Thyroid gland (tissue), 4 donors: ENCODE measurements at regions not wholly inside any gene's neighbourhood (a gene's known extent, or its start where the extent isn't known, plus 50 kb on each side); places are given as distances from the start of the nearest gene placed in this dataset.

Experiments
- DNase-seq, 2 donors: peaks; one replicate each; pipeline ENCODE4 v3.0.0-alpha.2; 2019
- H3K27ac ChIP-seq, 3 donors: fragments of 200-600 bp; sonication (generic); 1 replicate in 2 of 3; 2 replicates in 1 of 3; pipeline ENCODE4 v1.5.1; 2016 to 2019; ENCODE audit warnings: mild to moderate bottlenecking in 1 of 3, moderate library complexity in 1 of 3
- H3K27me3 ChIP-seq: fragments of 200-600 bp; sonication (generic); one replicate; pipeline ENCODE4 v1.5.1; 2019
- H3K36me3 ChIP-seq, 2 donors: fragments of 200-600 bp; sonication (generic); one replicate each; pipeline ENCODE4 v1.5.1; 2016 to 2019
- H3K4me1 ChIP-seq, 2 donors: fragments of 200-600 bp; sonication (generic); one replicate each; pipeline ENCODE4 v1.5.1; 2017 to 2019
- H3K4me3 ChIP-seq, 3 donors: fragments of 200-600 bp; sonication (generic); replicated peaks in 1 of 3; 1 replicate in 2 of 3; 2 replicates in 1 of 3; pipeline ENCODE4 v1.5.1; 2016; ENCODE audit warnings: mild to moderate bottlenecking in 1 of 3
- H3K9me3 ChIP-seq: fragments of 200-600 bp; sonication (generic); one replicate; pipeline ENCODE4 v1.5.1; 2017
- POLR2A ChIP-seq, 2 donors: fragments of 450-650 bp; IDR thresholded peaks; one replicate each; pipeline ENCODE4 v1.6.1; 2017; ENCODE audit warnings: antibody characterized with exemption in 2 of 2, mild to moderate bottlenecking in 2 of 2, moderate library complexity in 1 of 2
- WGBS, 2 donors: methylation state at CpG; one replicate each; pipeline ENCODE4 v1.1.5; 2017; 5-methylcytosine and 5-hydroxymethylcytosine counted together
- intact Hi-C: fragments of 100-400 bp; cut with DNase I; formaldehyde crosslinking; loops from one replicate; pipeline ENCODE4 v1.15.1; 2023
- TF ChIP-seq, protein P1 (sequence below), 6 experiments: fragments of 200-600 bp in 3 of 6; fragments of 450-650 bp in 3 of 6; sonication (generic) in 3 of 6; IDR thresholded peaks; one replicate each; pipeline ENCODE4 v1.5.1; 2016 to 2019; ENCODE audit warnings: antibody characterized with exemption in 6 of 6, mild to moderate bottlenecking in 2 of 6, inconsistent platforms in 1 of 6, moderate library complexity in 1 of 6

DNA sequence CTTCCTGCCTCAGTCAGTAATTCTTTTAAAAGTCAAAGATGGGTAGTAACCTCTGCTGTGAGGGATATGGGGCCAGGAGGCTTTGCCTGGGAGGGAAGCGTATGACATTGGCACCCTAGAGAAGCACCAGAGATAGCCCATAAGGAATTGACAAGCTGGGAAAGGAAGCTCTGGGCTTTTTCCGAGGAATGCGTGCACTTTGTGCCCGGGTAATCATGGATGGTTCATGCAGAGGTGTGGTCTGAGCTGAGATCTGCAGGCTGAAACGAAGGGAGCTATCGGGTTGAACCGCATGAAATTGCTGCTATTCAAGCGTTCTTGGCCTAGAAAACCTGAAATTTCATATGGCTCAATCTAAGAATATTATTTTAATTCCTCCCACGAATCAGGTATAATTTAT is 127.7 kb upstream of the TLE3 start:
- intact Hi-C loops: no loop called here

DNA sequence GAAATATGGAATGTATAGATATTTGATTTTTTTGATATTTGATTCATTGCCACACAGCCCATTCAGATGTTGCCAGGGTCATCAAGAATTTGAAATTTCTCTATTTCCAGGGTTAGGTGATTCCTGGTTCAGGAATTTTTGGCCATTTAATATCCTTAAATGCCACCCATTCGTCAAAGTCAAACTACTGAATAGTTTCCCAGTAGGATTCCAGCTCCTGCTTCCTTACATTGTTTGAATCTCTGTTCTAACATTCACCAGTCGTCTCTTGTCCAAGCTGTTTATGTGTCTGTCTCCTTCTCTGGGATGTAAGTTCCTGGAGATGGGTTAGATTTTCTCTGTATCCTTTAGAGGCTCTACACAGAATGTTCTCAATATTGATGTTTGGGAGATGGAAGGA is 124.9 kb upstream of the TLE3 start:
- 84 to 90% methylated on average over 2 of the region's 2 CpGs for WGBS, 2 donors
- TF ChIP-seq, protein P1, sequence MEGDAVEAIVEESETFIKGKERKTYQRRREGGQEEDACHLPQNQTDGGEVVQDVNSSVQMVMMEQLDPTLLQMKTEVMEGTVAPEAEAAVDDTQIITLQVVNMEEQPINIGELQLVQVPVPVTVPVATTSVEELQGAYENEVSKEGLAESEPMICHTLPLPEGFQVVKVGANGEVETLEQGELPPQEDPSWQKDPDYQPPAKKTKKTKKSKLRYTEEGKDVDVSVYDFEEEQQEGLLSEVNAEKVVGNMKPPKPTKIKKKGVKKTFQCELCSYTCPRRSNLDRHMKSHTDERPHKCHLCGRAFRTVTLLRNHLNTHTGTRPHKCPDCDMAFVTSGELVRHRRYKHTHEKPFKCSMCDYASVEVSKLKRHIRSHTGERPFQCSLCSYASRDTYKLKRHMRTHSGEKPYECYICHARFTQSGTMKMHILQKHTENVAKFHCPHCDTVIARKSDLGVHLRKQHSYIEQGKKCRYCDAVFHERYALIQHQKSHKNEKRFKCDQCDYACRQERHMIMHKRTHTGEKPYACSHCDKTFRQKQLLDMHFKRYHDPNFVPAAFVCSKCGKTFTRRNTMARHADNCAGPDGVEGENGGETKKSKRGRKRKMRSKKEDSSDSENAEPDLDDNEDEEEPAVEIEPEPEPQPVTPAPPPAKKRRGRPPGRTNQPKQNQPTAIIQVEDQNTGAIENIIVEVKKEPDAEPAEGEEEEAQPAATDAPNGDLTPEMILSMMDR (IDR thresholded peaks at IDR 0.05): no peak
- no peak for TF ChIP-seq POLR2A (IDR thresholded peaks at IDR 0.05)
- intact Hi-C loops: no loop called here
- H3K36me3 ChIP-seq: no peaks in the 10 kb centered on the region
- H3K4me3 ChIP-seq: no peak overlapping the region
- H3K4me1 ChIP-seq: no peaks in the 10 kb centered on the region
- H3K27ac ChIP-seq: no peak overlapping the region
- H3K27me3 ChIP-seq: no peaks in the 10 kb centered on the region
- H3K9me3 ChIP-seq: no peaks in the 10 kb centered on the region
- DNase-seq: no peak

More for the DNA sequence above, 127.7 kb upstream of the TLE3 start:
- Histone ChIP-seq H3K9me3 (no peaks in the 10 kb centered on the region), H3K4me1 (no peaks in the 10 kb centered on the region), H3K27me3 (no peaks in the 10 kb centered on the region), H3K4me3 (no peak overlapping the region), H3K27ac (no peak overlapping the region), H3K36me3 (no peaks in the 10 kb centered on the region)
- DNase-seq: no peak
- TF ChIP-seq POLR2A (IDR thresholded peaks at IDR 0.05): no peak
- TF ChIP-seq, protein P1 (IDR thresholded peaks at IDR 0.05): no peak
- 93 to 94% methylated on average over 9 of the region's 9 CpGs for WGBS, 2 donors

DNA sequence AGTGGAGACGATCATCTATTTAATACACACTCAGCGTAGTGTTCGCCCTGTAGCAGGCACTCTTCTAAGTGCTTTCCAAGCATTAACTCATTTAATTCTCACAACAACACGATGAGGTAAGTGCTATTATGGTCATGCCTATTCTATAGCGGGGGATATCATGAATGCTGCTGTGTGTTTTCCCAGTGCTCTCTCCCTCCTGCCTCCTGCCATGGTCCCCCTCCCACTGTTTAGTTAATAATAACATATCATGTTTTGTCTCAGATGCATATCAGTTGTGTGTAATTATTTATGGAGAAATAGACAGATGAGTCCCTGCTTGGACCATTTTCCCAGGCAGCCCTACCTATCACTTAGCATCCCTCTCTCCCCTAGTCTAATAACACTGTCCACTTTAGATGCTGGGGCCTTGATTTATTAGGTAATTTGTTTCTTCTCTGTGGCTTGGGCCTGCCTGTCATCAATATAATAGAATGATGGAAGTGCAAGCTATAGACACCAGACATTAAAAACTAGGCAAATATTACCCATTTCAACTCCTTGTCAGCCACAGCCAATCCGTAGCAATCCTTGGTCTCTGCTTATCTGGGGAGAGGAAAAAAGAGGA is 122.9 kb upstream of the TLE3 start:
- TF ChIP-seq, protein P1 (IDR thresholded peaks at IDR 0.05): no peak
- no peak for TF ChIP-seq POLR2A (IDR thresholded peaks at IDR 0.05)
- no peak overlapping the region for H3K4me3 ChIP-seq
- WGBS, 2 donors: 89% methylated on average over 6 of the region's 6 CpGs
- no peaks in the 10 kb centered on the region for H3K36me3 ChIP-seq
- peaks cover 1 to 2% of the 10 kb centered on the region in 2 donors for H3K4me1 ChIP-seq
- no peaks in the 10 kb centered on the region for H3K9me3 ChIP-seq
- intact Hi-C loops: no loop called here
- H3K27ac ChIP-seq: no peak overlapping the region
- H3K27me3 ChIP-seq: no peaks in the 10 kb centered on the region
- DNase-seq: no peak

DNA sequence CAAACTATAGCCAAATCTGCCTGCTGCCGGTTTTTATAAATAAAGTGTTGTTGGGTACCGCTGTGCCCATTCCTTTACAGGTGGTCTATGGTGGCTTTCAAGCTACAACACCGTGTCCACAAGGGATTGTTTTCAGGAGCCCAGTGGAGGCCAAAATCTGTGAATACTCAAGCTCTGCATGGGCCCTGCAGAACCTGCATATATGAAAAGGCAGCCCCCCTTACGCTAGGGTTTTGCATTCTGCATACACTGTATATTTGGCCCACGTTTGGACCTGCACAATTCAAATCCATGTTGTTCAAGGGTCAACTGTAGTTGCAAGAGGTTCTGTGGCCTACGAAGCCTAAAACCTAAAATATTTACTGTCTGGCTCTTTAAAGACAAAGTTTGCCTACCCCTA is 122.2 kb upstream of the TLE3 start:
- H3K36me3 ChIP-seq: no peaks in the 10 kb centered on the region
- TF ChIP-seq, protein P1 (IDR thresholded peaks at IDR 0.05): no peak
- TF ChIP-seq POLR2A (IDR thresholded peaks at IDR 0.05): no peak
- DNase-seq: no peak
- no peaks in the 10 kb centered on the region for H3K27me3 ChIP-seq
- no peak overlapping the region for H3K4me3 ChIP-seq
- H3K9me3 ChIP-seq: no peaks in the 10 kb centered on the region
- WGBS, 2 donors: 77 to 79% methylated on average over 6 of the region's 6 CpGs
- intact Hi-C loops: loop anchor here (10.0 kb wide), 1 partner anchor 125 kb away; the partner anchor contains the start of gene TLE3
- peaks cover 7 to 8% of the 10 kb centered on the region in 2 donors for H3K4me1 ChIP-seq
- H3K27ac ChIP-seq: no peak overlapping the region

DNA sequence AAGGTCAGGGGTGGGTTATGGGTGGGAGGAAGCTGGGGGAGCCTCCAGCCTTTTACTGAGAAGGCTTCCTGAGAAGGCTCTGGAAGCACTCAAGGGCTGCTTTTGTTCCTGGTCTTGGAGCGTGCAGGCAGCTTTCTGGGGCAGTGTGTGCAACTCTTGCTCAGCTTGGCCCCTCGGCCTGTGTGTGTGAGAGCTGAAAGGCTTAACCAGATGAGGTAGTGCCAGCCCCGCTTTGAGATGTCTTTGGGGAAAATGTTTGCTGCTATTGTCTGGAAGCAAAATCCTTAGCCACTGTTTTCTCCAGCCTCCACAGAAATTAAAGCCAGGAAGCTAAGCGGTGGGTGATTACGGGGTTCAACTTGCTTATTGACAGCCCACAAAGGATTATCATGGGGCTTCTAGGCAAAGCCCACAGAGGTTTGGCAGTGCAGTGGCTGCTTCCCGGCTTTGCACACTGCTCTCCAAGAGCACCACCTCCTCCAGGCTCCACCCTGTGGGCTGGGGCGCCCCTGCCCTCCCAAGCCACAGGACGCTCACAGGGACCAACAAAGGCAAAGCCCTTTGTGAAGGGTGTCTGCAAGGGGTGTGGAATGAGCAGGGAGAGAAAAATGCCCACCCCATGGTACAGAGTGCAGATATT is 121.7 kb upstream of the TLE3 start:
- peaks cover 13 to 14% of the 10 kb centered on the region in 2 donors for H3K4me1 ChIP-seq
- no peak for TF ChIP-seq POLR2A (IDR thresholded peaks at IDR 0.05)
- TF ChIP-seq, protein P1 (IDR thresholded peaks at IDR 0.05): no peak
- DNase-seq: no peak
- no peaks in the 10 kb centered on the region for H3K9me3 ChIP-seq
- intact Hi-C loops: loop anchor here (10.0 kb wide), 1 partner anchor 125 kb away; the partner anchor contains the start of gene TLE3
- H3K27ac ChIP-seq: no peak overlapping the region
- no peaks in the 10 kb centered on the region for H3K36me3 ChIP-seq
- no peak overlapping the region for H3K4me3 ChIP-seq
- WGBS, 2 donors: 87 to 92% methylated on average over 2 to 8 of the region's 8 CpGs
- no peaks in the 10 kb centered on the region for H3K27me3 ChIP-seq
